Right lobe of liver (tissue), 6 donors: ENCODE measurements at regions not wholly inside any gene's neighbourhood (a gene's known extent, or its start where the extent isn't known, plus 50 kb on each side); places are given as distances from the start of the nearest gene placed in this dataset.

Source experiments
- ATAC-seq, 4 donors: fragments of 200-7000 bp; cut with Tn5 transposase; one replicate each; pipeline ENCODE4 v1.9.1; 2020; ENCODE audit warnings: mild to moderate bottlenecking in 4 of 4, moderate library complexity in 4 of 4
- DNase-seq, 3 donors: peaks; one replicate each; pipeline ENCODE4 v3.0.0-alpha.2; 2020
- H3K27ac ChIP-seq, 3 donors: fragments of 200-600 bp; one replicate each; pipeline ENCODE4 v1.8.0; 2022
- H3K27me3 ChIP-seq, 2 donors: fragments of 200-600 bp; one replicate each; pipeline ENCODE4 v1.8.0; 2022
- H3K36me3 ChIP-seq, 4 donors: fragments of 200-600 bp; sonication (generic) in 1 of 4; one replicate each; pipeline versions ENCODE4 v1.5.1 to v1.8.0; 2017 to 2022; ENCODE audit warnings: control low read depth in 1 of 4
- H3K4me1 ChIP-seq, 4 donors: fragments of 200-600 bp; sonication (generic) in 1 of 4; one replicate each; pipeline versions ENCODE4 v1.5.1 to v1.8.0; 2017 to 2022; ENCODE audit warnings: control low read depth in 1 of 4
- H3K4me3 ChIP-seq, 3 donors: fragments of 200-600 bp; one replicate each; pipeline ENCODE4 v1.8.0; 2022
- H3K9me3 ChIP-seq, 4 donors: fragments of 200-600 bp; sonication (generic) in 1 of 4; one replicate each; pipeline versions ENCODE4 v1.5.1 to v1.8.0; 2017 to 2022; ENCODE audit warnings: control low read depth in 1 of 4
- POLR2A ChIP-seq: fragments of 450-650 bp; IDR thresholded peaks from one replicate; pipeline ENCODE4 v1.6.1; 2017; ENCODE audit warnings: antibody characterized with exemption, mild to moderate bottlenecking
- WGBS: methylation state at CpG from one replicate; pipeline ENCODE4 v1.1.6; 2018; ENCODE audit warnings: low coverage, low lambda C conversion rate; ENCODE audit not compliant: insufficient coverage; ENCODE audit errors: missing lambda C conversion rate; 5-methylcytosine and 5-hydroxymethylcytosine counted together
- intact Hi-C, 2 donors: fragments of 100-400 bp; cut with DNase I; formaldehyde crosslinking; loops; one replicate each; pipeline versions ENCODE4 v1.11.2 to v1.14.1; 2022
- TF ChIP-seq, protein P1 (sequence below), 4 donors: fragments of 200-600 bp in 3 of 4; fragments of 450-650 bp in 1 of 4; IDR thresholded peaks; one replicate each; pipeline versions ENCODE4 v1.5.1 to v1.8.0; 2016 to 2022; ENCODE audit warnings: antibody characterized with exemption in 4 of 4, mild to moderate bottlenecking in 2 of 4
- donor health status: DM: no; HTN: yes; CAD: no.
- donor health status: DM: no; HTN: no; CAD: no.
- donor health status: DM: no; HTN: no; CAD: no.
- donor health status: DM: no; HTN: yes; CAD: no.
- donor health status: DM: no; HTN: yes; CAD: no.

DNA sequence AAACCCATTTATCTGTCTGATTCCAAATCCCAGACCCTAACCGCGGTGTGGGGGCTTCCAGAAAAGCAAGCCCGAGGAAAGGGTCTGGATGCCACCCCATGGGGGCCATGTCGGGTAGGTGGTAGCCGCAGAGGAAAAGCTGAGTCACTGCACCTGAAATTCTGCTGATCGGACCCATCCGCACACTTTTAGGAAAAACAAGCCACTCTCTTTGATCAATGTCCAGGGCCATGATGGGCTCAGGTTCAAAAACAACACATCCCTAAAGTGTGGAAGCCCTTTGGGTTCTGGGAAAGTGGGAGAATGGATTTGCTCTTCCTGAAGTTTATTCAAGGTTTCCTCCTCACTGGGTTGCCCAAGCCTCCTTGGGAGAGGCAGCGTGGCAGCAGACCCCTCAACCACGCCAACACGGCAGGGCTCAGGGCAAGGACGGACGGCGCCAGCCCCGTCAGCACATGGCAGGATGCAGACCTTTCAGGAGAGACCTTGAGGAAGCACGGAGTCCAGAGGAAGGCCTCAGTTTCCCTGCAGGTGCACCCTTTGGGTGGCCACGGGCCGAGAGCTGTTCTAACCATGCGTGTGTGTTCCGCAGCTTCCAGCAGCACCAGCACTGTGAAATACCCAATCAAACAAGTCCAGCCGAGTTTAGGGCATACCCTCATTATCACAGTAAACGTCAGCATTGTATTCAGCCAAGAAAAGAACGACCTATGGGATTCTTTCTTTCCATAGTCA, 367.0 kb downstream of the FOXL1 start:
- WGBS: 44% methylated on average over 5 of the region's 22 CpGs

GRCh38 chr16:86946396-86946795, 368.0 kb downstream of the FOXL1 start:
- no peak for TF ChIP-seq POLR2A
- H3K4me3 ChIP-seq: no peak overlapping the region
- no peaks in the 10 kb centered on the region for H3K27me3 ChIP-seq
- H3K36me3 ChIP-seq: no peaks in the 10 kb centered on the region
- intact Hi-C loops: no loop called here
- 32% methylated on average over 6 of the region's 7 CpGs for WGBS
- DNase-seq (no peak), ATAC-seq (no peak)
- no peaks in the 10 kb centered on the region for H3K9me3 ChIP-seq
- no peaks in the 10 kb centered on the region for H3K4me1 ChIP-seq
- no peak overlapping the region for H3K27ac ChIP-seq

More for the DNA sequence above, 367.0 kb downstream of the FOXL1 start:
- Histone ChIP-seq H3K4me1 (no peaks in the 10 kb centered on the region), H3K36me3 (no peaks in the 10 kb centered on the region), H3K27ac (no peak overlapping the region), H3K4me3 (no peak overlapping the region), H3K27me3 (no peaks in the 10 kb centered on the region), H3K9me3 (no peaks in the 10 kb centered on the region)
- intact Hi-C loops: no loop called here
- peak in 1 of 4 donors; percentile 11 for ATAC-seq
- DNase-seq: no peak
- TF ChIP-seq POLR2A: no peak
- TF ChIP-seq, protein P1, sequence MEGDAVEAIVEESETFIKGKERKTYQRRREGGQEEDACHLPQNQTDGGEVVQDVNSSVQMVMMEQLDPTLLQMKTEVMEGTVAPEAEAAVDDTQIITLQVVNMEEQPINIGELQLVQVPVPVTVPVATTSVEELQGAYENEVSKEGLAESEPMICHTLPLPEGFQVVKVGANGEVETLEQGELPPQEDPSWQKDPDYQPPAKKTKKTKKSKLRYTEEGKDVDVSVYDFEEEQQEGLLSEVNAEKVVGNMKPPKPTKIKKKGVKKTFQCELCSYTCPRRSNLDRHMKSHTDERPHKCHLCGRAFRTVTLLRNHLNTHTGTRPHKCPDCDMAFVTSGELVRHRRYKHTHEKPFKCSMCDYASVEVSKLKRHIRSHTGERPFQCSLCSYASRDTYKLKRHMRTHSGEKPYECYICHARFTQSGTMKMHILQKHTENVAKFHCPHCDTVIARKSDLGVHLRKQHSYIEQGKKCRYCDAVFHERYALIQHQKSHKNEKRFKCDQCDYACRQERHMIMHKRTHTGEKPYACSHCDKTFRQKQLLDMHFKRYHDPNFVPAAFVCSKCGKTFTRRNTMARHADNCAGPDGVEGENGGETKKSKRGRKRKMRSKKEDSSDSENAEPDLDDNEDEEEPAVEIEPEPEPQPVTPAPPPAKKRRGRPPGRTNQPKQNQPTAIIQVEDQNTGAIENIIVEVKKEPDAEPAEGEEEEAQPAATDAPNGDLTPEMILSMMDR (IDR thresholded peaks at IDR 0.05): no peak

- no peaks in the 10 kb centered on the region for H3K27me3 ChIP-seq
- no peak overlapping the region for H3K4me3 ChIP-seq
- no peaks in the 10 kb centered on the region for H3K36me3 ChIP-seq
- intact Hi-C loops: no loop called here
- TF ChIP-seq, protein P1 (IDR thresholded peaks at IDR 0.05): no peak
- no peak for TF ChIP-seq POLR2A
- H3K27ac ChIP-seq: no peak overlapping the region
- H3K4me1 ChIP-seq: no peaks in the 10 kb centered on the region
- ATAC-seq: no peak
- WGBS: 59% methylated on average over 3 of the region's 10 CpGs
- no peak for DNase-seq
- no peaks in the 10 kb centered on the region for H3K9me3 ChIP-seq
Observed at GRCh38 chr16:86946981-86947380, 368.6 kb downstream of the FOXL1 start.

DNA sequence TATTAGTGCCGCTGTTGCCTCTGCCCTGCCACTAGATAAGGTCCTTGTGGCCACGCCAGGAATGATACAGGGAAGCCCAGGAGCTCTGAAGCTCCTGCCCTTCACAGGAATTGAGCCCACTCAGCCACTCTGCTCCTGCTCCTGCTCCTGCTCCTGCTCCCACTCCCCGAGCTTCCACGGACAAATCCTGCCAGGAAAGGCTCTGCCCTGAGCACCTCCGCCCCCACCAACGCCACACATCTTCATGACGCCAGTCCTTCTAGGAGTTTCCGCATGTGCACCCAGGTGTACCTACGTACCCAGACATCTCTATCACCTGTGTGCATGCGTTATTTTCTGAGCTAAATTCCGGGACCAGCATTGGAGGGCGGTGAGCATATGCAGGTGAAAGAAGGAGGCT, 369.1 kb downstream of the C16orf95 start:
- 87% methylated on average over 8 of the region's 12 CpGs for WGBS
- H3K27me3 ChIP-seq: no peaks in the 10 kb centered on the region
- TF ChIP-seq, protein P1 (IDR thresholded peaks at IDR 0.05): no peak
- TF ChIP-seq POLR2A: no peak
- no peak overlapping the region for H3K4me3 ChIP-seq
- H3K9me3 ChIP-seq: no peaks in the 10 kb centered on the region
- H3K27ac ChIP-seq: no peak overlapping the region
- no peaks in the 10 kb centered on the region for H3K4me1 ChIP-seq
- H3K36me3 ChIP-seq: no peaks in the 10 kb centered on the region
- DNase-seq (no peak), ATAC-seq (no peak)
- intact Hi-C loops: no loop called here

DNA sequence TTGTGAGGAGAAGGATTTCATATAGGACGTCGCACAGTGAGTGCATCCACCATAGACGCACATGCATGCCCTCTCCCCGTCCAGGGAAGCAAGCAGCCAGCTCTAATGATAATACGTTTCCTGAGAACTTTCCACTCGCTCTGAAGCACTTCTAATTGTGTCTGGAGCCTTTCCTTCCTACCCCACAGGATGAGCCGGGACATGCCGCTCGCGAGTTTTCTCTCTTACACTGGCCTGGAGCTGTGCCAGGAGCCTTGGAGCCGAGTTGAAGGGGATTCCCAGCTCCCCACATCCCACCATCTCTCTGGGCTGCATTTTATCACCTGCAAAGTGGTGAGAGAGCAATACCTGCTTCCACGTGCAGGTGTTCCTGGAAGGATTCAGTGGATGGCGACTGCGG, 368.1 kb downstream of the C16orf95 start:
- TF ChIP-seq POLR2A: no peak
- TF ChIP-seq, protein P1 (IDR thresholded peaks at IDR 0.05): no peak
- no peak overlapping the region for H3K27ac ChIP-seq
- no peaks in the 10 kb centered on the region for H3K9me3 ChIP-seq
- H3K4me1 ChIP-seq: no peaks in the 10 kb centered on the region
- 44% methylated on average over 9 of the region's 14 CpGs for WGBS
- no peaks in the 10 kb centered on the region for H3K27me3 ChIP-seq
- intact Hi-C loops: no loop called here
- DNase-seq: no peak
- peak in 3 of 4 donors; percentile 20 to 46 (median 36) for ATAC-seq
- no peaks in the 10 kb centered on the region for H3K36me3 ChIP-seq
- no peak overlapping the region for H3K4me3 ChIP-seq
